Breast epithelium (tissue), 4 donors: ENCODE measurements at regions not wholly inside any gene's neighbourhood (a gene's known extent, or its start where the extent isn't known, plus 50 kb on each side); places are given as distances from the start of the nearest gene placed in this dataset.

ENCODE experiments used
- DNase-seq, 2 donors: peaks; one replicate each; pipeline ENCODE4 v3.0.0-alpha.2; 2019; ENCODE audit warnings: low spot score in 2 of 2
- H3K27ac ChIP-seq, 2 donors: fragments of 200-600 bp; sonication (generic) in 1 of 2; one replicate each; pipeline ENCODE4 v1.5.1; 2016 to 2019; ENCODE audit warnings: mild to moderate bottlenecking in 1 of 2
- H3K27me3 ChIP-seq, 2 donors: fragments of 200-600 bp; sonication (generic) in 1 of 2; one replicate each; pipeline versions ENCODE4 v1.5.1 to v1.6.0; 2017 to 2019; ENCODE audit warnings: control low read depth in 1 of 2, mild to moderate bottlenecking in 1 of 2
- H3K36me3 ChIP-seq: fragments of 200-600 bp; one replicate; pipeline ENCODE4 v1.5.1; 2019
- H3K4me1 ChIP-seq, 2 donors: fragments of 200-600 bp; sonication (generic); one replicate each; pipeline ENCODE4 v1.5.1; 2016 to 2019; ENCODE audit warnings: control low read depth in 1 of 2
- H3K4me3 ChIP-seq, 3 donors: fragments of 200-600 bp; sonication (generic); 1 replicate in 2 of 3; 2 replicates in 1 of 3; pipeline ENCODE4 v1.5.1; 2016 to 2019; ENCODE audit warnings: mild to moderate bottlenecking in 3 of 3, moderate library complexity in 2 of 3
- H3K9me3 ChIP-seq, 2 donors: fragments of 200-600 bp; sonication (generic) in 1 of 2; one replicate each; pipeline ENCODE4 v1.5.1; 2016 to 2019; ENCODE audit warnings: control low read depth in 1 of 2
- CTCF ChIP-seq, 3 donors: fragments of 450-650 bp; IDR thresholded peaks; one replicate each; pipeline ENCODE4 v1.5.1; 2016 to 2017; ENCODE audit warnings: antibody characterized with exemption in 3 of 3, mild to moderate bottlenecking in 3 of 3, moderate library complexity in 3 of 3
- POLR2A ChIP-seq: fragments of 450-650 bp; IDR thresholded peaks from one replicate; pipeline ENCODE4 v1.6.1; 2016; ENCODE audit warnings: antibody characterized with exemption, mild to moderate bottlenecking, moderate library complexity
- POLR2AphosphoS5 ChIP-seq, 3 donors: sonication (generic); formaldehyde crosslinking; IDR thresholded peaks; one replicate each; pipeline ENCODE4 v1.6.1; 2017; ENCODE audit warnings: antibody characterized with exemption in 3 of 3
- intact Hi-C: fragments of 100-400 bp; cut with DNase I; formaldehyde crosslinking; loops from one replicate; pipeline ENCODE4 v1.15.1; 2023; ENCODE audit warnings: low total_unique reads

GRCh38 chr2:105179469-105180372, 61.8 kb upstream of the GPR45 start:
- no peaks in the 10 kb centered on the region for H3K9me3 ChIP-seq
- DNase-seq: no peak
- intact Hi-C loops: no loop called here
- H3K36me3 ChIP-seq: no peaks in the 10 kb centered on the region
- H3K27ac ChIP-seq: no peak overlapping the region
- no peak overlapping the region for H3K4me3 ChIP-seq
- TF ChIP-seq POLR2AphosphoS5 (IDR thresholded peaks at IDR 0.05) (no peak), CTCF (IDR thresholded peaks at IDR 0.05) (no peak), POLR2A (no peak)
- H3K4me1 ChIP-seq: no peaks in the 10 kb centered on the region
- peaks cover 0 to 4% of the 10 kb centered on the region in 2 donors for H3K27me3 ChIP-seq

GRCh38 chr2:105180491-105180972, 61.0 kb upstream of the GPR45 start:
- TF ChIP-seq POLR2A (no peak), POLR2AphosphoS5 (IDR thresholded peaks at IDR 0.05) (no peak), CTCF (IDR thresholded peaks at IDR 0.05) (no peak)
- DNase-seq: no peak
- H3K36me3 ChIP-seq: no peaks in the 10 kb centered on the region
- H3K4me3 ChIP-seq: no peak overlapping the region
- no peak overlapping the region for H3K27ac ChIP-seq
- intact Hi-C loops: no loop called here
- no peaks in the 10 kb centered on the region for H3K9me3 ChIP-seq
- H3K27me3 ChIP-seq: peaks cover 0 to 4% of the 10 kb centered on the region in 2 donors
- no peaks in the 10 kb centered on the region for H3K4me1 ChIP-seq

- intact Hi-C loops: no loop called here
- Histone ChIP-seq H3K27ac (no peak overlapping the region), H3K27me3 (peaks cover 0 to 4% of the 10 kb centered on the region in 2 donors), H3K4me3 (no peak overlapping the region), H3K36me3 (no peaks in the 10 kb centered on the region), H3K4me1 (no peaks in the 10 kb centered on the region), H3K9me3 (no peaks in the 10 kb centered on the region)
- no peak for DNase-seq
- TF ChIP-seq CTCF (IDR thresholded peaks at IDR 0.05) (no peak), POLR2A (no peak), POLR2AphosphoS5 (IDR thresholded peaks at IDR 0.05) (no peak)
Measured at GRCh38 chr2:105181282-105181681, 60.3 kb upstream of the GPR45 start.

GRCh38 chr2:105183555-105184323, 57.8 kb upstream of the GPR45 start:
- Histone ChIP-seq H3K9me3 (no peaks in the 10 kb centered on the region), H3K36me3 (no peaks in the 10 kb centered on the region), H3K4me3 (no peak overlapping the region), H3K27me3 (no peaks in the 10 kb centered on the region), H3K4me1 (no peaks in the 10 kb centered on the region), H3K27ac (no peak overlapping the region)
- intact Hi-C loops: no loop called here
- no peak for DNase-seq
- TF ChIP-seq POLR2A (no peak), POLR2AphosphoS5 (IDR thresholded peaks at IDR 0.05) (no peak), CTCF (IDR thresholded peaks at IDR 0.05) (no peak)

- TF ChIP-seq POLR2AphosphoS5 (IDR thresholded peaks at IDR 0.05): no peak
- TF ChIP-seq POLR2A: no peak
- TF ChIP-seq CTCF (IDR thresholded peaks at IDR 0.05): no peak
- Histone ChIP-seq H3K9me3 (no peaks in the 10 kb centered on the region), H3K36me3 (no peaks in the 10 kb centered on the region), H3K4me3 (no peak overlapping the region), H3K27ac (no peak overlapping the region), H3K27me3 (no peaks in the 10 kb centered on the region), H3K4me1 (no peaks in the 10 kb centered on the region)
- intact Hi-C loops: no loop called here
- no peak for DNase-seq
Measured at GRCh38 chr2:105184420-105184819, 57.1 kb upstream of the GPR45 start.
